Esophagus muscularis mucosa (tissue), 4 donors: ENCODE measurements at regions not wholly inside any gene's neighbourhood (a gene's known extent, or its start where the extent isn't known, plus 50 kb on each side); places are given as distances from the start of the nearest gene placed in this dataset.
"Not testable (repeated sequence)": the region's sequence is repeated elsewhere in the genome, so short reads cannot be mapped to it uniquely, and the experiment has no call there.

Experiments used
- DNase-seq: peaks from one replicate; pipeline ENCODE4 v3.0.0-alpha.2; 2017; ENCODE audit errors: extremely low spot score
- H3K27ac ChIP-seq, 4 donors: fragments of 200-600 bp; sonication (generic); replicated peaks in 1 of 4; 1 replicate in 3 of 4; 2 replicates in 1 of 4; pipeline ENCODE4 v1.5.1; 2016 to 2019; ENCODE audit warnings: mild to moderate bottlenecking in 1 of 4
- H3K27me3 ChIP-seq, 4 donors: fragments of 200-600 bp; sonication (generic); one replicate each; pipeline versions ENCODE4 v1.5.1 to v1.6.0; 2016 to 2019
- H3K36me3 ChIP-seq, 4 donors: fragments of 200-600 bp; sonication (generic); one replicate each; pipeline ENCODE4 v1.5.1; 2016 to 2019
- H3K4me1 ChIP-seq, 4 donors: fragments of 200-600 bp; sonication (generic); one replicate each; pipeline ENCODE4 v1.5.1; 2016 to 2019
- H3K4me3 ChIP-seq, 4 donors: fragments of 200-600 bp; sonication (generic); 1 replicate in 2 of 4; 2 replicates in 2 of 4; pipeline ENCODE4 v1.5.1; 2016 to 2019; ENCODE audit warnings: mild to moderate bottlenecking in 4 of 4, moderate library complexity in 1 of 4
- H3K9me3 ChIP-seq, 4 donors: fragments of 200-600 bp; sonication (generic); 1 replicate in 3 of 4; 2 replicates in 1 of 4; pipeline ENCODE4 v1.5.1; 2016 to 2019
- CTCF ChIP-seq, 3 experiments: fragments of 200-600 bp in 2 of 3; fragments of 450-650 bp in 1 of 3; sonication (generic) in 2 of 3; IDR thresholded peaks; one replicate each; pipeline ENCODE4 v1.5.1; 2017 to 2019; ENCODE audit warnings: antibody characterized with exemption in 3 of 3, mild to moderate bottlenecking in 2 of 3, moderate library complexity in 1 of 3
- EP300 ChIP-seq: sonication (generic); formaldehyde crosslinking; IDR thresholded peaks from one replicate; pipeline ENCODE4 v1.6.1; 2017; ENCODE audit warnings: antibody characterized with exemption
- POLR2A ChIP-seq: fragments of 450-650 bp; IDR thresholded peaks from one replicate; pipeline ENCODE4 v1.6.1; 2017; ENCODE audit warnings: antibody characterized with exemption, moderate library complexity, mild to moderate bottlenecking, low read depth
- POLR2AphosphoS5 ChIP-seq, 2 donors: sonication (generic); formaldehyde crosslinking; IDR thresholded peaks; one replicate each; pipeline ENCODE4 v1.6.1; 2017; ENCODE audit warnings: antibody characterized with exemption in 2 of 2
- WGBS: methylation state at CpG from one replicate; pipeline ENCODE4 v1.1.5; 2018; 5-methylcytosine and 5-hydroxymethylcytosine counted together
- intact Hi-C: fragments of 100-400 bp; cut with DNase I; formaldehyde crosslinking; loops from one replicate; pipeline ENCODE4 v1.15.1; 2023

- no peak overlapping the region for H3K4me3 ChIP-seq
- no peaks in the 10 kb centered on the region for H3K4me1 ChIP-seq
- intact Hi-C loops, result no loop called here
- no peak overlapping the region for H3K27ac ChIP-seq
- no peaks in the 10 kb centered on the region for H3K27me3 ChIP-seq
- WGBS, result 38% methylated on average over 1 of the region's 1 CpG
- DNase-seq, result no peak
- H3K9me3 ChIP-seq, result no peaks in the 10 kb centered on the region
- no peak for TF ChIP-seq EP300
- TF ChIP-seq CTCF (IDR thresholded peaks at IDR 0.05), result no peak
- TF ChIP-seq POLR2AphosphoS5 (IDR thresholded peaks at IDR 0.05), result no peak
- no peak for TF ChIP-seq POLR2A
- no peaks in the 10 kb centered on the region for H3K36me3 ChIP-seq
Observed at GRCh38 chrX:63581906-63582305, 203.1 kb downstream of the ARHGEF9 start.

- H3K9me3 ChIP-seq, result no peaks in the 10 kb centered on the region
- intact Hi-C loops, result no loop called here
- no peaks in the 10 kb centered on the region for H3K4me1 ChIP-seq
- no peaks in the 10 kb centered on the region for H3K36me3 ChIP-seq
- WGBS, result 38% methylated on average over 5 of the region's 5 CpGs
- no peak overlapping the region for H3K4me3 ChIP-seq
- no peak overlapping the region for H3K27ac ChIP-seq
- TF ChIP-seq POLR2A (no peak), CTCF (IDR thresholded peaks at IDR 0.05) (no peak), POLR2AphosphoS5 (IDR thresholded peaks at IDR 0.05) (no peak), EP300 (no peak)
- no peak for DNase-seq
- no peaks in the 10 kb centered on the region for H3K27me3 ChIP-seq
Observed at GRCh38 chrX:63581398-63581797, 203.6 kb downstream of the ARHGEF9 start.

- WGBS, result 65% methylated on average over 1 of the region's 1 CpG
- no peak overlapping the region for H3K4me3 ChIP-seq
- H3K36me3 ChIP-seq, result no peaks in the 10 kb centered on the region
- no peaks in the 10 kb centered on the region for H3K4me1 ChIP-seq
- no peak for DNase-seq
- H3K9me3 ChIP-seq, result no peaks in the 10 kb centered on the region
- no peaks in the 10 kb centered on the region for H3K27me3 ChIP-seq
- no peak overlapping the region for H3K27ac ChIP-seq
- intact Hi-C loops, result no loop called here
- TF ChIP-seq EP300 (no peak), CTCF (IDR thresholded peaks at IDR 0.05) (no peak), POLR2AphosphoS5 (IDR thresholded peaks at IDR 0.05) (no peak), POLR2A (no peak)
Observed at GRCh38 chrX:63576533-63576932, 208.5 kb downstream of the ARHGEF9 start.

GRCh38 chrX:63575700-63576099, 209.3 kb downstream of the ARHGEF9 start:
- H3K4me3 ChIP-seq, DNase-seq, H3K36me3 ChIP-seq, intact Hi-C loops, H3K27me3 ChIP-seq, H3K4me1 ChIP-seq, H3K27ac ChIP-seq, H3K9me3 ChIP-seq: not testable (repeated sequence)
- WGBS, result 89% methylated on average over 3 of the region's 3 CpGs

GRCh38 chrX:63566856-63567255, 215.7 kb upstream of the SPIN4 start:
- H3K9me3 ChIP-seq, result peaks cover 0 to 7% (median 0%) of the 10 kb centered on the region in 4 donors
- DNase-seq, result no peak
- H3K36me3 ChIP-seq, result no peaks in the 10 kb centered on the region
- no peak overlapping the region for H3K27ac ChIP-seq
- peaks cover 0 to 5% (median 2%) of the 10 kb centered on the region in 4 donors for H3K4me1 ChIP-seq
- H3K4me3 ChIP-seq, result no peak overlapping the region
- no peaks in the 10 kb centered on the region for H3K27me3 ChIP-seq
- TF ChIP-seq POLR2A (no peak), POLR2AphosphoS5 (IDR thresholded peaks at IDR 0.05) (no peak), EP300 (no peak), CTCF (IDR thresholded peaks at IDR 0.05) (no peak)
- intact Hi-C loops, result no loop called here
